Ecto neural progenitor cell (in vitro differentiated cells): ENCODE measurements at regions not wholly inside any gene's neighbourhood (a gene's known extent, or its start where the extent isn't known, plus 50 kb on each side); places are given as distances from the start of the nearest gene placed in this dataset.

Source experiments
- DNase-seq: peaks from one replicate; pipeline ENCODE4 v3.0.0-alpha.2; 2018; ENCODE audit warnings: low spot score

DNA sequence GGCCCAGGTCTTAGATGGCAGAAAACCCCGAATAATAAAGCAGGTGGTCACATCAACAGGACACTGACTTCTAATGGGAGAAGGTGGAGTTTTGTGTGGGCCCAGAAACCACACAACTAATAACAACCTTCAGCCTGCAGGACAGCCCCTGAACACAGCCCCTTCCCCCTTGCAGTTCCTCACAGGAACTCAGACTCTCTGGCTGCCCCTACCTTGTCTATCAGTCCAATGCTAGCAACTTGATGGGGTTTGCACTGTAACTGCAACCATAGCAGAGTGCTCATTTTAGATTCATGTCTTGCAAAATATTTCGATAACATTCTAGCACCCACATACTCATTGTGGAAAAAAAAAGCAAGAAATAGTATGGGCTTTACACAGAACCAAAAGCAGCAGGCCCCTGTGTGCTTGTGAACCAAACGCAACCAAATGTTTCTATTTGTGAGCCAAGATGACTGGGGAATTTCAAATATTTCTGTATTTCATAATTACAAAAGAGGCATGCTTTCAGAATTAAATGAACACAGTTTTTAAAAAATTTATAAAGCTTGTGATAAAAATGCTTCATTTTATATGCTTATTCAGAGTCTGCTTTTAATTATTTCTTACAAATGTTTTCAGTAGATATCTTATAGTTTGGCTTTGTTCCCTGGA lies 62.7 kb upstream of the PDE4D start:
- no peak for DNase-seq

DNA sequence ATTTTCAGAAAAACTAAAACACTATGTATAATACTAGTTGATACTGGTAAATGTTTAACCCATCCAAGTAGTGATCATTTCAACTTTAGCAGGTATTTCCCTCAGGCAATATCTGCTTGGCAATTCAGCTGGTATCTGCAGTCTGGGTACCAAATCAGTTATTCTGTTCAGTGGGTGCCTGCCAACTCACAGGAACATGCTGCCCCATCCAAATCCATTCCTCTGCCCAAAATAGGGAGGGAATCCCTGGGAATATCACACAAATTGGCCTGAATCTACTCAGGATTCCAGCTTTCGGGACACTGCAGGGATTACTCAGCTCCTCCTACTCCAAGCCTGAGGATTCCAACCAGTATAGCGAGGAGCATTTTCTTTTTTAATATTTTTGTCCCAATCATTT lies 61.7 kb upstream of the PDE4D start:
- DNase-seq = no peak

DNA sequence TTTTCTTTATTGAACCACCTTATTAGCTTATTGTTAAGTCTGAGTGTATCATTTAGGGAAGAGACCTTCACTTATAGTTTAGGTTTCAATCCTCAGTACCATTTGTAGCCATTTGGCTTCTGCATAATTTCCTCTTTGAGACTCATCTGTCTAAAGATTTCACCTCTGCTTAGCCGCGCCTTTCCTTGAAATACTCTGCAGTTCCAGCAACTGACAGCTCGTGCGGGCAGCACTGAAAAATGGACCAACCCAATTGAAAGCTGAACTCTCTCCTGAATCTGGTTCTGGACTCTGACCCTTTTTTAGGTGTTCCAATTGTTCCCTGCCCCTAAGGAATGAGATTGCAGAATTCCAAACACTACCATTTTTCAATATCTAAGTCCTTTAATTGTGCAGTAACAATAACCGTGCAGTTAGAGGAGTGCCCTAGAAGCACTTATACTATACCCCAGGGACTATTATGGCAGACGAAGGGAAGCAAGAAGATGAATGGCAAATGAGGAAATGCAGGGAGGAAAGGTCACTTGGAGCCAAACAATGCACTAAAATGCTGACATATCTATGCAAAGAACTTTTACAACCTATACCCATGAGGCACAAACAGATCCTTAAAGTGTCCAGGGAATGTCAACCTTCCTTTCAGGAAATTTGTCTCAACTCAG lies 50.1 kb upstream of the PDE4D start:
- no peak for DNase-seq
